NCI-H82 treated with DMSO at 0.1 percent for 48 hours (cell line): ENCODE measurements at regions not wholly inside any gene's neighbourhood (a gene's known extent, or its start where the extent isn't known, plus 50 kb on each side); places are given as distances from the start of the nearest gene placed in this dataset.
"Not testable (repeated sequence)": the region's sequence is repeated elsewhere in the genome, so short reads cannot be mapped to it uniquely, and the experiment has no call there.

Source experiments
- DNase-seq: peaks from one replicate; lab custom pipeline; 2025; ENCODE audit not compliant: unreplicated experiment; lab: John Stamatoyannopoulos, UW

DNA sequence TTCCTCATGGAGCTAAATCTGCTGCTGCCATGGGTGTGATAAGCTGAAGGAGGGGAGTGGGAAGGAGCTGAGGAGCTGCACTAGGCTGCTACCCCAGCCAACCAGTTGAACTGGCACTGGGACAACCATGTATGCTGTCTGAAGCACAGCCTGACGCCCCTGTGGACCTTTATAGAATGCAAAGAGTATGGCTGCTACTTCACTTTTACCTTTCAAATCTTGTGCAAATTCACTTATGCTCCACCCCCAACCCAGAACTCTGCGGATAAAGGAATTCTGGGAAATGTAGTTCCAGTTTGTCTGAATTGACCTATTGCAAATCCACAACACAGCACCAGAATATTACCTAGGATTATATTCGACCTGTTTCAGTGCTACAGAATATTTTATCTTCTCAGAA is 217.4 kb upstream of the SLC35B3 start:
- DNase-seq, result no peak

DNA sequence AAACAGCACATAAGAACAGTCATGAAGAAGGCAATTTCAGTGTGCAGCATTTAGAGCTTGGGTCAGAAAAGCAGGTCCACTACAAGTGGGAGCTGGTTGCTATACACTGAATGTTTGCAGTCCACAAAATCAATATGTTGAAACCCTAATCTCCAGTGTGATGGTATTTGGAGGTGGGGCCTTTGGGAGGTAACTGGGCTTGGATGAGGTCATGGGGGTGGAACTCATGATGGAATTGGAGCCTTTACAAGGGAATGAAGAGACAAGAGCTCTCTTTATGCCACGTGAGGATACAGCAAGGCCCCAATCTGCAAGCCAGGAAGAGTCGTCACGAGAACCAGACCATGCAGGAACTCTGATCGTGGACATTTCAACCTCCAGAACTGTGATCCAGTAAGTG is 216.7 kb upstream of the SLC35B3 start:
- DNase-seq, result no peak

DNA sequence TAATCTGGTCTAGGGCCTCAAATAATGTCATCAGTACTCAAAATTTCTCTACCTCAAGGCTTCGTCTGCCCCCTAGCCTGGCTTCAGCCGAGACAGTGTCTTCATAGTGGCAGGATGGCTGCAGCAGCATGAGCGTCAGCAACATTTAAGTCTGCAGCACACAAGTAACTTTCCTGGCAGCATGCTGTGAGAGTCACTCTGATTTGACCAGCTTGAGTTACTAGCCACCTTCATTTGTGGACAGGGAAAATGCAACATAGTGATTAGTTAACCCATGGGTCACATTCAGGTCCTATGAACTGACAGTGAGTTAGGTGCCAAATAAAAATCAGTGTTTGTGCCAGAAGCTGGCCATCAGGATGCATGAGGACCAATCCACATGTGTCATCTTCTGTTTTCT is 209.9 kb upstream of the SLC35B3 start:
- DNase-seq, result no peak

- no peak for DNase-seq
These were observed 209.0 kb upstream of the SLC35B3 start for GRCh38 chr6:8644306-8644705.

GRCh38 chr6:8642854-8643253 is 207.5 kb upstream of the SLC35B3 start:
- no peak for DNase-seq

- no peak for DNase-seq
These were observed 206.8 kb upstream of the SLC35B3 start for GRCh38 chr6:8642131-8642530.

DNA sequence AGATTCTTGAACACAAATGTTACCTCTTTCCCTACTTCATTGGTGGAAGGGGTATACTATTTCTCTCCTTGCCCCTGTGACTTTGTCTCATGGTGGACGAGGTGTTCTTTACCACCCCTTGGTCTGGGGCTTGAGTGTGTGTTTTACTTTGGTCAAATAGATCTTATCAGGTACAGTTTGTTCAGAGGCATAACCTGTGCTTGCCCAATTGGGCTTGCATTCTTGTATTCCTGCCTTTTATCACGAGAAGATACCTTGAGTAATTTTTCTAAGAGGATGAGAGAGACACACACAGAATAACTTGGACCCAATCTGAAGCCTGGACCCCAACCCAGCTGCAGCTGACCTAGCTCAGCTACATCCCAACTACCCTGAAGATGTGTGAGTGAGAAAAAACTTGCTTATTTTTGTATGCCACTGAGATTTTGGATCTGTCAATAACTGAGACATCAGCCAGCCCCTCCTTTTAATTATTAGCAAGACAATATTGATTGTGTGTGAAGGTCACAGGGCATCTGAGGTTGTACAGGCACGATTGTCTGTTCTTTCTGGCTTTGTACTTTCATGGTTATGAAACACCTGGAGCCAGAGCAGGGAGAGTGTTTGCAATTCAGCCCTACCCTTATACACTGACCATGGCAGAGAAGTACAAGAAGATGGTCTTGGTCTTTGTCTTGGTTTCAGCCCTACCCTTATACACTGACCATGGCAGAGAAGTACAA is 204.7 kb upstream of the SLC35B3 start:
- DNase-seq, result no peak

DNA sequence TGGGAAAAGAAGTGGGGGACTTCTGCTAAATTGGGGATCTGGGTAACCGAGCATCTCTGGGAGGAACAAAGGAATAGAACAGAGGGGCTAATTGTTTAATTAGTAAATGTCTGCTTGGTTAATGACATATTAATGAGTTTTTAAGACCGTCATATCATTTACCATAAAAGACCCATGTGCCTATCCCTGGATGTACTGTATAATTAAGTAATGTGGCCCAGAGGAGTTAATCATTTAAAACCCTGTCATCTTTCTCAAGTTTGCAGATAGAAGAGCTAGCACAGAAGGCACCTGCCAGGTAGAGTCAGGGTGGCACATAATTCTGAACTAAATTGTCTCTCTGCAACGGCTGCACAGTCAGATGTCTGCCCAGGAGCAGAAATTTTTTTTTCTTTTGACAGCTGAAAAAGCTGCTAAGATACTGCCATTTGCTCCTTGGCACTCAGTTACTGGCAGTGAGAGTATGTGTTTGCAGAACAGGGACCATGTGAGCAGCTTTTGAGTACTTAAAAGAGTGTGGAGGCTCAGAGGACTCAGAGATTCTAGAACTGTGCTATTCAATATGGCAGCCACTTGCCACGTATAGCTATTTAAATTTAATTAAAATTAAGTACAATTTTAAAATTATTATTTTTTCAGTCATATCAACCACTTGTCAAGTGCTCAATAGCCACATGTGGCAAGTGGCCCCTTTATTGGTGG is 202.7 kb upstream of the SLC35B3 start:
- DNase-seq, result no peak

DNA sequence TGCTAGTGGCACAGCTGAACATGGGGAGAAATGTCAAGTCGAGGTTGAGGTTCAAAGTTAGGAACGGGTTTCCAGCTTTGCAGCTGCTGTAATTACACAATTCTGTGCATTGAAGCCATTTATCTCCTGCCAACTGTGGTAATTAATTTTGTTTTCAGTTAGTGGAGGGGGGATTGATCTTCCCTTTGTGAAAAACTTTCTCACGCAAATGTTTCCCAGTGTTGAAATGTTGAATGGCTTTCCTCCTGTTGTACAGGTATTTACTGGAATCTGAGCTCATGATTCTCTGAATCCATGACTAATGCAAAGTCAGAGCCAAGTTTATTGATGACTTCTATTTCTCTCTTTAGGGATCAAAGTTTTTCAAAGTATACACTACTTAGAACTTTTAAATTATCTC is 198.4 kb upstream of the SLC35B3 start:
- no peak for DNase-seq

DNA sequence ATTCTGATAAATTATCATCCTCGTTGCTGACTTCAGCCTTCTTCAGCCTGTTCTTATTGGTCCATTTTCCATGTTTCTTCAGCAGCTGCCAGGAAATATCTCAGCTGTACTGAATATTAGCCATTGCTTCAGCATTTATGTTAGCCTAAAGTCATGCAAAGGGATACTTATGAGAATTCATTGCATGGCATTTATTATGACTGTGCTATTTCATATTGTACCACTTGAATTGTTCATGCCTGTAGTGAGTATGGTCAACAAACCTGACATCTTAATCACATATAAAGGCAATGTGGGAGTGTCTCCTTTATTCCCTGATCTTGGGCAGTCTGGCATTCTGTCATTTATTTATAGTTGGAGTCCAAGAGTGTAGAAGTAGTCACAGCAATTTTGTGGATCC is 193.4 kb upstream of the SLC35B3 start:
- no peak for DNase-seq

- DNase-seq, result no peak
These were observed 192.7 kb upstream of the SLC35B3 start for GRCh38 chr6:8628063-8628462.

DNA sequence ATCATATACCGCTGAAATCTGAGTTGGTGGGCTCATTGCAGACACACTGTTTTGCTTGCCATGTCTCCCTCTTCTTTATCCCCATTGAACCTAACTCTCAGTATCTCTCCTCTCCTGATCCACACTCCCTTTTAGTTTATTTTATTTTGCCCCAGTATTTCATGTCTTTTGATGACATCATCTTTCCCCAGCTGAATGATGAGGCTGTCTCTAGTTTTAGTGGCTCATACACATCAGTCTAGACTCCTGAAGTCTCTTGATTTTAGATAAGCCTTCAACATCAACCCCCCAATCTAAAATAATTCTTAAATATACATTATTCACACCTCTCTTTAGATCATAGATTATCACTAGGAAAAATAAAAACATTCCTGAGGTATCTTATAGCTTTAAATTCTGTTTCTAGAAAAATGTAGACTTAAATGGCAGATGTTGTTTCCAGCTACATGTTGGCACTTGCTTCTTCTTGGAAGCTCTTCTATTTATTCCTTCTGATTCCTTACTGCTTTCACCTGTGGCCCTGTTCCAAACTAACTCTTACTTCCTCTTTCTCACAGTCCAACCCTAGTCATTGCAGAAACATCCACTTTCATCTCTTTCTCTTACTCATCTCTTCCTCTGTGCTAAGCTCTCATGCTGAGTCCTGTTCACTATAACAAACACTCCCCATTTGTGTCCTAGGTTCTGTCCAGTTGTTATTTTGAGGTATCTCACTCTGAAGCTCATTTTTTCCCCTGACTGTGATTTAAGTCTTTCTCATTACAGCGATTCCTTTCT is 191.9 kb upstream of the SLC35B3 start:
- DNase-seq, result no peak

GRCh38 chr6:8624665-8625064 is 189.3 kb upstream of the SLC35B3 start:
- DNase-seq, result no peak

GRCh38 chr6:8623441-8623840 is 188.1 kb upstream of the SLC35B3 start:
- no peak for DNase-seq

DNA sequence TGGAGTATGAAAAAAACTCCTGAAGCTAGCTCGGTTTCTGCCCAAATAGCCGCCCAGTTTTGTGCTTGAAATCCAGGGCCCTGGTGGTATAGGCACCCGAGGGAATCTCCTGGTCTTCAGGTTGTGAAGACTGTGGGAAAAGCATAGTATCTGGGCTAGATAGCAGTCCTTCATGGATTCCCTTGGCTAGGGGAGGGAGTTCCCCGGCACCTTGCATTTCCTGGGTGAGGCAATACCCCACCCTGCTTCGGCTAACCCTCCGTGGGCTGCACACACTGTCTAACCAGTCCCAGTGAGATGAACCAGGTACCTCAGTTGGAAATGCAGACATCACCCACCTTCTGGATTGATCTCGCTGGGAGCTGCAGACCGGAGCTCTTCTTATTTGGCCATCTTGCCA is 184.5 kb upstream of the SLC35B3 start:
- DNase-seq, result no peak

- not testable (repeated sequence) for DNase-seq
These were observed 184.1 kb upstream of the SLC35B3 start for GRCh38 chr6:8619408-8619807.

DNA sequence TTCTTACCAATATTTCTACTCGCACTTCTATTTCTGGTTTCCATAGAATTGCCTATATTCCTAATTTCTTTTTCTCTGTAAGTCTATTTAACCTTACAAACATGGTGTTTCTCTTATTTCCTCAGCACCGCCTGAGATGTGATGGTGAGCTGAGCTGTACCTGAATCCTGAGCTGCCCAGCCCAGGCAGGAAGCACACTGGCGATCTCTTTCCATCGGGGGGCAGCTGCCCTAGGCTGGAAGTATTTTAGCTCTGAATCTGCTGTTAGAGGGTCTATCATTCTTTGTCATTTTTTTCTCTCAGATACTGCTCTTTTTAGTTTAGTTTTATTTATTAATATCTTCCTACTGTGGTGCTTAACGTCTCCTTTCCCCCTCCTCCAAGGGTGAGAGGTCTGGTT is 173.4 kb upstream of the SLC35B3 start:
- no peak for DNase-seq

- DNase-seq, result no peak
These were observed 154.8 kb upstream of the SLC35B3 start for GRCh38 chr6:8589941-8590729.

DNA sequence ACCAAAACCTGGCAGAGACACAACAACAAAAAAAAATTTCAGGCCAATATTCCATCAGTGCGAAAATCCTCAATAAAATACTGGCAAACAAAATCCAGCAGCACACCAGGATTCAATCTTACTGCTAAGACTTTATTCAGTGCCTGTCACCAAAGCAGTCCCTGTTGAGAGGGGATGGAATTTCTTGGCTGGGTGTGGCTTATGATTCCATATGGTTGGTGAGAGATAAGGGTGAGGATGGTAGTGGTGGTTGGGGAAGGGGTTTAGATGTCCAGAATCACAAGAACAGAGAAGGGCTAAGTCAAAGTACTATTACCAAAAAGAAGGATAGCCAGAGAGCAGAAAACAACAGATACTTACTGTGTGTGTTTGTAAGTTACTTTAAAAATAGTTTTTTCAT is 152.8 kb upstream of the SLC35B3 start:
- no peak for DNase-seq

- no peak for DNase-seq
These were observed 147.9 kb upstream of the SLC35B3 start for GRCh38 chr6:8583291-8583690.

- no peak for DNase-seq
These were observed 144.0 kb upstream of the SLC35B3 start for GRCh38 chr6:8579372-8579771.
